GM12891 (cell line): ENCODE measurements at regions not wholly inside any gene's neighbourhood (a gene's known extent, or its start where the extent isn't known, plus 50 kb on each side); places are given as distances from the start of the nearest gene placed in this dataset.

Experiments
- DNase-seq: peaks from one replicate; pipeline ENCODE4 v3.0.0; 2011; ENCODE audit warnings: low spot score; ENCODE audit not compliant: insufficient read length
- FAIRE-seq: peaks from 2 replicates; lab custom pipeline; 2011; peaks lifted over from hg19 to GRCh38; lab: Jason Lieb, UNC
- PAX5 ChIP-seq: IDR thresholded peaks from 2 replicates; pipeline ENCODE4 v1.6.1; 2011; ENCODE audit warnings: low read length, moderate library complexity, mild to moderate bottlenecking; ENCODE audit not compliant: insufficient read depth, severe bottlenecking
- POLR2A ChIP-seq: IDR thresholded peaks from 2 replicates; pipeline ENCODE4 v1.6.1; 2011; ENCODE audit warnings: low read depth, low read length, control low read depth
- POLR2AphosphoS5 ChIP-seq: IDR thresholded peaks from 2 replicates; pipeline ENCODE4 v1.6.1; 2011; ENCODE audit warnings: low read depth, low read length, control low read depth
- POU2F2 ChIP-seq: IDR thresholded peaks from 2 replicates; pipeline ENCODE4 v1.6.1; 2011; ENCODE audit warnings: low read depth, mild to moderate bottlenecking, control low read depth, low read length, moderate library complexity
- SPI1 ChIP-seq: IDR thresholded peaks from 2 replicates; pipeline ENCODE4 v1.6.1; 2011; ENCODE audit warnings: low read depth, low read length, control low read depth
- TAF1 ChIP-seq: IDR thresholded peaks from 2 replicates; pipeline ENCODE4 v1.6.1; 2011; ENCODE audit warnings: low read depth, low read length, control low read depth

GRCh38 chr7:115125750-115126149, 203.9 kb downstream of the MDFIC start:
- TF ChIP-seq PAX5, result no peak
- no peak for TF ChIP-seq POLR2A
- TF ChIP-seq SPI1, result no peak
- TF ChIP-seq POLR2AphosphoS5, result no peak
- no peak for TF ChIP-seq POU2F2
- TF ChIP-seq TAF1, result no peak
- FAIRE-seq (no peak), DNase-seq (no peak)

GRCh38 chr7:115125312-115125711, 203.4 kb downstream of the MDFIC start:
- TF ChIP-seq SPI1 (no peak), PAX5 (no peak), TAF1 (no peak), POLR2AphosphoS5 (no peak), POLR2A (no peak), POU2F2 (no peak)
- FAIRE-seq, result no peak
- no peak for DNase-seq

GRCh38 chr7:115124409-115124939, 202.6 kb downstream of the MDFIC start:
- no peak for TF ChIP-seq TAF1
- no peak for TF ChIP-seq POLR2A
- TF ChIP-seq PAX5, result no peak
- TF ChIP-seq POLR2AphosphoS5, result no peak
- no peak for TF ChIP-seq SPI1
- no peak for TF ChIP-seq POU2F2
- FAIRE-seq, result peak; percentile 74
- DNase-seq, result no peak

GRCh38 chr7:115123441-115123840, 201.5 kb downstream of the MDFIC start:
- FAIRE-seq (no peak), DNase-seq (no peak)
- no peak for TF ChIP-seq POLR2A
- TF ChIP-seq PAX5, result no peak
- no peak for TF ChIP-seq POU2F2
- TF ChIP-seq TAF1, result no peak
- no peak for TF ChIP-seq SPI1
- TF ChIP-seq POLR2AphosphoS5, result no peak

GRCh38 chr7:115122388-115122787, 200.5 kb downstream of the MDFIC start:
- no peak for DNase-seq
- no peak for TF ChIP-seq POLR2AphosphoS5
- no peak for TF ChIP-seq PAX5
- TF ChIP-seq SPI1, result no peak
- no peak for TF ChIP-seq TAF1
- TF ChIP-seq POLR2A, result no peak
- no peak for TF ChIP-seq POU2F2
- FAIRE-seq, result no peak

GRCh38 chr7:115117748-115118147, 195.9 kb downstream of the MDFIC start:
- DNase-seq (no peak), FAIRE-seq (no peak)
- TF ChIP-seq POLR2A (no peak), SPI1 (no peak), POLR2AphosphoS5 (no peak), PAX5 (no peak), TAF1 (no peak), POU2F2 (no peak)

GRCh38 chr7:115116773-115117715, 195.2 kb downstream of the MDFIC start:
- FAIRE-seq (no peak), DNase-seq (no peak)
- TF ChIP-seq SPI1 (no peak), TAF1 (no peak), POU2F2 (no peak), POLR2AphosphoS5 (no peak), POLR2A (no peak), PAX5 (no peak)

- DNase-seq (no peak), FAIRE-seq (no peak)
- TF ChIP-seq POLR2A (no peak), SPI1 (no peak), POU2F2 (no peak), PAX5 (no peak), POLR2AphosphoS5 (no peak), TAF1 (no peak)
Observed at GRCh38 chr7:115113776-115114175, 191.9 kb downstream of the MDFIC start.

- no peak for TF ChIP-seq SPI1
- no peak for TF ChIP-seq POU2F2
- no peak for TF ChIP-seq PAX5
- no peak for TF ChIP-seq POLR2AphosphoS5
- TF ChIP-seq TAF1, result no peak
- no peak for TF ChIP-seq POLR2A
- DNase-seq, result no peak
- no peak for FAIRE-seq
Observed at GRCh38 chr7:115113131-115113530, 191.2 kb downstream of the MDFIC start.

- TF ChIP-seq TAF1 (no peak), POLR2AphosphoS5 (no peak), PAX5 (no peak)
- DNase-seq, result no peak
- FAIRE-seq, result no peak
Observed at GRCh38 chr7:115110523-115110922, 188.6 kb downstream of the MDFIC start.
